Endothelial cell of umbilical vein (primary cell): ENCODE measurements at regions not wholly inside any gene's neighbourhood (a gene's known extent, or its start where the extent isn't known, plus 50 kb on each side); places are given as distances from the start of the nearest gene placed in this dataset.

Experiments used
- EZH2 ChIP-seq: IDR thresholded peaks from 2 replicates; pipeline ENCODE4 v1.6.1; 2012; ENCODE audit warnings: borderline replicate concordance, low read depth, mild to moderate bottlenecking, moderate library complexity, low read length, inconsistent platforms; ENCODE audit not compliant: severe bottlenecking
- POLR2A ChIP-seq: IDR thresholded peaks from 2 replicates; pipeline ENCODE4 v1.6.1; 2012; ENCODE audit warnings: low read depth, mild to moderate bottlenecking, control low read depth, low read length
- POLR2AphosphoS5 ChIP-seq: IDR thresholded peaks from 2 replicates; pipeline ENCODE4 v1.6.1; 2012; ENCODE audit warnings: low read depth, mild to moderate bottlenecking, control low read depth, low read length, moderate library complexity; ENCODE audit not compliant: insufficient read depth
- TF ChIP-seq, protein P1 (sequence below), 2 donors: IDR thresholded peaks; 1 replicate in 1 of 2; 2 replicates in 1 of 2; pipeline ENCODE4 v1.5.1; 2011; ENCODE audit warnings: low read length in 2 of 2, mild to moderate bottlenecking in 2 of 2, moderate library complexity in 2 of 2, control low read depth in 1 of 2, inconsistent platforms in 1 of 2, low read depth in 1 of 2; ENCODE audit not compliant: insufficient read depth in 1 of 2; ENCODE audit errors: extremely low read depth in 1 of 2

GRCh38 chr4:14241574-14241973, 614.0 kb upstream of the BOD1L1 start:
- TF ChIP-seq, protein P1, sequence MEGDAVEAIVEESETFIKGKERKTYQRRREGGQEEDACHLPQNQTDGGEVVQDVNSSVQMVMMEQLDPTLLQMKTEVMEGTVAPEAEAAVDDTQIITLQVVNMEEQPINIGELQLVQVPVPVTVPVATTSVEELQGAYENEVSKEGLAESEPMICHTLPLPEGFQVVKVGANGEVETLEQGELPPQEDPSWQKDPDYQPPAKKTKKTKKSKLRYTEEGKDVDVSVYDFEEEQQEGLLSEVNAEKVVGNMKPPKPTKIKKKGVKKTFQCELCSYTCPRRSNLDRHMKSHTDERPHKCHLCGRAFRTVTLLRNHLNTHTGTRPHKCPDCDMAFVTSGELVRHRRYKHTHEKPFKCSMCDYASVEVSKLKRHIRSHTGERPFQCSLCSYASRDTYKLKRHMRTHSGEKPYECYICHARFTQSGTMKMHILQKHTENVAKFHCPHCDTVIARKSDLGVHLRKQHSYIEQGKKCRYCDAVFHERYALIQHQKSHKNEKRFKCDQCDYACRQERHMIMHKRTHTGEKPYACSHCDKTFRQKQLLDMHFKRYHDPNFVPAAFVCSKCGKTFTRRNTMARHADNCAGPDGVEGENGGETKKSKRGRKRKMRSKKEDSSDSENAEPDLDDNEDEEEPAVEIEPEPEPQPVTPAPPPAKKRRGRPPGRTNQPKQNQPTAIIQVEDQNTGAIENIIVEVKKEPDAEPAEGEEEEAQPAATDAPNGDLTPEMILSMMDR (IDR thresholded peaks at IDR 0.05; ENCODE audit: extremely low read depth in 1 of 2, insufficient read depth in 1 of 2, low read depth in 1 of 2, low read length in 2 of 2) = no peak
- TF ChIP-seq POLR2A = no peak
- TF ChIP-seq POLR2AphosphoS5 = no peak
- no peak for TF ChIP-seq EZH2
